GM12874 (cell line): ENCODE measurements at regions not wholly inside any gene's neighbourhood (a gene's known extent, or its start where the extent isn't known, plus 50 kb on each side); places are given as distances from the start of the nearest gene placed in this dataset.

ENCODE experiments used
- TF ChIP-seq, protein P1 (sequence below): IDR thresholded peaks from 2 replicates; pipeline ENCODE4 v1.5.1; 2011; ENCODE audit warnings: low read depth, mild to moderate bottlenecking, control low read depth, low read length, moderate library complexity; ENCODE audit not compliant: insufficient read depth

DNA sequence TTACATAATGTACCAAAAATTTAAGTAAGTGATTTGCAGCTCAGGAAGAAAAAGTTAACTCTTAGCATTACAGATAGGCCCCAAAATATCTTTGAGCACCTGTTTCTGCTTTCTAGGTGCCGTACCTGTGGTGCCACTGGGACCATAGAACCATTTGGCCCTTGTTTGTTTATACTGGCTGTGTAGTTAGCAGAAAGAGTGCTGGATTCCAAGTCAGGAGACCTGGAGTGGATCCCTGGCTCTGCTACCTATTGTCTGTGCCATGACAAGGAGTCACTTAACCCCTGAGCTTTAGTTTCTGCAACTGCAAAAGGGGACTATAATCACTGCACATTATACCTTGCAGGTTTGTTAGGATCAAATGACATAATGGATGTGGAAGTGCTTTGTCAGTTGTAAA lies 137.8 kb upstream of the GPR101 start:
- TF ChIP-seq, protein P1, sequence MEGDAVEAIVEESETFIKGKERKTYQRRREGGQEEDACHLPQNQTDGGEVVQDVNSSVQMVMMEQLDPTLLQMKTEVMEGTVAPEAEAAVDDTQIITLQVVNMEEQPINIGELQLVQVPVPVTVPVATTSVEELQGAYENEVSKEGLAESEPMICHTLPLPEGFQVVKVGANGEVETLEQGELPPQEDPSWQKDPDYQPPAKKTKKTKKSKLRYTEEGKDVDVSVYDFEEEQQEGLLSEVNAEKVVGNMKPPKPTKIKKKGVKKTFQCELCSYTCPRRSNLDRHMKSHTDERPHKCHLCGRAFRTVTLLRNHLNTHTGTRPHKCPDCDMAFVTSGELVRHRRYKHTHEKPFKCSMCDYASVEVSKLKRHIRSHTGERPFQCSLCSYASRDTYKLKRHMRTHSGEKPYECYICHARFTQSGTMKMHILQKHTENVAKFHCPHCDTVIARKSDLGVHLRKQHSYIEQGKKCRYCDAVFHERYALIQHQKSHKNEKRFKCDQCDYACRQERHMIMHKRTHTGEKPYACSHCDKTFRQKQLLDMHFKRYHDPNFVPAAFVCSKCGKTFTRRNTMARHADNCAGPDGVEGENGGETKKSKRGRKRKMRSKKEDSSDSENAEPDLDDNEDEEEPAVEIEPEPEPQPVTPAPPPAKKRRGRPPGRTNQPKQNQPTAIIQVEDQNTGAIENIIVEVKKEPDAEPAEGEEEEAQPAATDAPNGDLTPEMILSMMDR: no peak

DNA sequence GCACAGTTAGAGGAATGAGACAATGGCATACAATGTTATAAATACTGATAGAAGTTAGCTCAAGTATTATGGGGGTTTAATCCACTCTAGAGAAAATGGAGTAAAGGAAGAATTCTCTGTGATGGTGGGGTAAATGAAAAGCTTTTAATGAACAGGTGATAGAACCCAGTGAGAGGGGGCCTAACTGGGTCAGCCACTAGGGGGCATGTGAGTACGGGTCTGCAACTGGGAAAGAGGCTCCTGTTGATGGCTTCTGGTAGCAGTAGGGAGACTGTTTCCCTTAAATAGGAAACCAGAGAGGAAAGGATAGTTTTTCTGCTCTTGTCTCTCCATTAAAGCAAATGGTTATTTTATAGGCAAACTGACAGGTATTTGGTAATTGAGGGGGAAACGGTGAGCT lies 132.8 kb upstream of the GPR101 start:
- TF ChIP-seq, protein P1: peak; percentile 38; the same call in 1 of the 2 replicates

DNA sequence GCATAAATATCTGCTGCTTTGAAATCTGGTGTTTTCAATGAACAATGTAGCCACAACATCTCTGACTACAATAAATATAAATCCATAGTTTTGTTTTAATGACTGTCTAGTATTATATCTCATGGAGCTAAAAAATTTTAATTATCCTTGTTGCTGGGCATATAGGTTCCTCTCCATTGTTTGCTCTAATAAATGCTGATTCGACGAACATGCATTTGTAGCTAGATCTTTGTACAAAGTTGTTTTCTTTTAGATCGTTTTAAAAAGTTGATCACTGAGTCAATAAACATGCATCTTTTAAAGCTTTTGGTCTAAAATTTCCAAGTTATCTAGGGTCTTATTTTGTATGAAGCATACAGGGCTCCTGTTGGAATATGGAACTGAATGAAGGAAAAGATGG lies 130.5 kb upstream of the GPR101 start:
- TF ChIP-seq, protein P1: no peak

DNA sequence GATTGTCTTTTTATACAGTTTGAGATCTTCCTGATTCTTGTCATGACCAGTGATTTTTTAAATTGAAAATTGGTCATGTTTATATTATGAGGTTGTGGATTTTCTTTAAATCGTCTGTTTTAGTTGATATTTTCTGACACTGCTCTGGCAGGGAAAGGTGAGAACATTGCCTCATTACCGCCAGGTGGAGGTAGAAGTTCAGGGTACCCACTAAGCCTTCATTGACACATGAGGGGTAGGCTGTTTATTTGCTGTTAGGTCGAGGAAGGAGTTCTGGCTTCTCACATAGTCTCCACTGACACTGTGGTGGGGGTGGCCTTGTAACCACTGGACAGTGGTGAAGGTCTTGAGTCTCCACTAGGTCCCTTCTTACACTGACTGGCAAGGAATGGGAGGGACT lies 117.6 kb upstream of the GPR101 start:
- TF ChIP-seq, protein P1: no peak

DNA sequence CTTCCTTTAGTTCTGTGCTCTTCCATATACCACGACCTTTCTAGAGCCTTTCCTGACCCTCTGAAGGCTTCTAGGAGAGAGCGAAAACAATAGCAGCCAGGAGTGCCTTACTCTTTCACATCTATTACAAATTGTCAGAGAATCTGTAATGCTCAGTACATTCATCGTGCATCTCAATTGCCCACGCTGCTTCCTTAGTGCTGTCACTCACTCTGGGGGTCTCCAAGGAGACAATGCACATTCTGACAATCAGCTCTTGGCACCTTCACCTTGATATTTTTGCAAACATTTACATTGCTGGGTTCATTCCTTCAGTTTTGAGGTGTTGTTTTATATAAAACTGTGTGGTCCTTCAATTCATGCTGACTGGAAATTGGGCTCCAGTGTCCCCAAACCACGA lies 110.1 kb upstream of the GPR101 start:
- TF ChIP-seq, protein P1: no peak

DNA sequence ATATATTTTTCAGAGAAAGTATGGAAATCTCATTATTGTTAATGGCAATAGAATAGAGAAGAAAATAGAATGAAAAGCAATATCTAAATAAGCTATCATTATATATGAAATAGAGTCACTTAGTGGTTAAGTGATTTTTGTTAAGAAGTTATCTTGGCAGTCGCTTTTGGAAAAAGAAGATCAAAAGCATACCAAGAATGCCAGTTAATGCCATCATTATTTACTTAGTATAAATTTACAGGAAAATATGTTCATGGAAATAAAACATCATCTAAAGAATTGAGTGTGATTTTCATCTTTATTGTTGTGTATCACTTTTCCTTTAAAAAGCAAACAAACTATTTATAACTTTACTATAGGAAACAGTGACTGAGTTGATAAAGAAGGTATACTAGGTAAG lies 85.3 kb upstream of the GPR101 start:
- TF ChIP-seq, protein P1: no peak

DNA sequence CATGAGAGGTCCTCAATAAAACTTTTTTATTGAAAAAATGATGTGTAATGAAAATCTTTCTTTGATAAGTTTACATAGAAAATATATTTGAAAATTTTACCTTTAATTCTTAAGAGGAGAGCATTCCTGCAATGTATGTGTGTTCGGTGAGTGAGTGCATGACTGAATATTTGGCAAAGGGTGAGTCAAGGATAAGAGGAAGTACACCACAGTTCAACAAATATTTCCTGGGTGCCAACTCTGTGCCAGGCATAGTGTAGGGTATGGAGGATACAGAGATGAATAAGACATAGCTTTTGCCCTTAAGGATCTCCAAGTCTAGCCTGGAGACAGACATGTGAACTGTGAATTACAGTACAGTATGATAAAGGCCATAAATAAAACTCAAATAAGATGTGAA lies 84.7 kb upstream of the GPR101 start:
- TF ChIP-seq, protein P1: no peak

DNA sequence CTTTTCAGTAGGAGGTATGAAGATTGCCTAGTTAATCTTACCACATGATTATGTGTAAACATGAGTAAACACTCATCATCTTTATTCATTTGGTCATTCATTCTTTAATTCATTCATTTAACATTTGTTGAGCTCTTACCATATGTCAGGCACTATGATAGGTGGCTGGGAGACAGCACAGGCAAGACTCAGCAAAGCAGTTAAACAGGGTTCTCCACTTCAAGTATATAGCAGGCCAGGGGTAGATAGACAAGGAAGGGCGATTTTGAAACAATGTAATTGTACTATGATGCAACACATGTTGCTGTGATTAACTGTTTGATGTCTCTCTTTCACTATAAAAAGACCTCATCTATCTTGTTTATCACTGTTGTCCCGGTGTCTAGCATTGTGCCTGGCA lies 84.3 kb upstream of the GPR101 start:
- TF ChIP-seq, protein P1: no peak
